ENCODE measurements at regions not wholly inside any gene's neighbourhood (a gene's known extent, or its start where the extent isn't known, plus 50 kb on each side); places are given as distances from the start of the nearest gene placed in this dataset.

DNA sequence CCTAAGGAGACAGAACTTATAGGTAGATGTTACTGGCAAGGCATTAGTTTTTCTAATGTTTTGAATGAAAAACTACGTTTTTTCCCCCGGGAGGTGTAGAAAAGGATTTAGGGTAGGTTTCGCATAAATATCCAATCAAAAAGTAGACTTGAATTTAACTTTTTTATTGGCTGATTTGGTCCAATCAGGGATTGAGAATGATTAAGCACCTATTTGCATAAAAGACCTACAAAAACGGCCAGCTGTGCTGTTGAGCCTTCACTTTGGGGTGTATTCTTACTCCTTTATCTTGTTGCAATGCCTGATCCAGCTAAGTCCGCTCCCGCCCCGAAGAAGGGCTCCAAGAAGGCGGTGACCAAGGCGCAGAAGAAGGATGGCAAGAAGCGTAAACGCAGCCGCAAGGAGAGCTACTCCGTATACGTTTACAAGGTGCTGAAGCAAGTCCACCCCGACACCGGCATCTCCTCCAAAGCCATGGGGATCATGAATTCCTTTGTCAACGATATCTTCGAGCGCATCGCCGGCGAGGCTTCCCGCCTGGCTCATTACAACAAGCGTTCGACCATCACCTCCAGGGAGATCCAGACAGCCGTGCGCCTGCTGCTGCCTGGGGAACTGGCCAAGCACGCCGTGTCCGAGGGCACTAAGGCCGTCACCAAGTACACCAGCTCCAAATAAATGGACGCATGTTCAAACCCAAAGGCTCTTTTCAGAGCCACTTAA is 113.5 kb upstream of the BTN3A2 start:
- peak; percentile 64 for ATAC-seq (ENCODE audit: insufficient read depth, low FRiP score)
- H3K9ac ChIP-seq (ENCODE audit: insufficient read depth in 1 of 2, low read length in 2 of 2) = peak overlapping the region; percentile 71 to 98

DNA sequence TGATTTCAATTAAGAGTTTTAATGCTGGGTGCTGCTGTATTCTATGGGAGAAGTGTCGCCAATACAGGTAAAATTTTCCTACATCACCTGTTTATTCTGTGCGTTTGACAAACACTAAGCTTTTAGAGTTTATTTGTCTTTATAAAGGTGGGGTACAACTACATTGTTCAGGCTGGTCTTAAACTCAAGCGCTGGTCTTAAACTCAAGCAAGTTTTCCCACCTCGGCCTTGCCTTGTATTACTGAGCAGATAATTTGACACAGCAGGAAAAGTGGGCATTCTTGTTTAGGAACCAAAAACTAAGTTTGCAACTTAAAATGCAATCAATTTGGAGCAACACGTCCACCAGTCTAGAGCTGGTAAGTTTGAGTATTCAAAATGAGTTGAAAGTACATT is 112.9 kb upstream of the BTN3A2 start:
- DNase-seq = peak in 2 of 3 donors; percentile 49 to 70
- WGBS, 2 donors = 7 to 35% methylated on average over 5 of the region's 5 CpGs

More for the DNA sequence above, 113.5 kb upstream of the BTN3A2 start:
- peak; percentile 89 to 98 (median 97) for DNase-seq
- Histone ChIP-seq H3K4me1 (ENCODE audit: control insufficient read depth in 5 of 5, insufficient read depth in 5 of 5, low read length in 5 of 5) (peaks cover 0 to 18% (median 3%) of the 10 kb centered on the region in 5 donors), H3K4me3 (peak overlapping the region; percentile 38), H3K9me3 (ENCODE audit: control insufficient read depth in 4 of 4, insufficient read depth in 3 of 4, low read length in 3 of 4) (peaks cover 0 to 6% (median 0%) of the 10 kb centered on the region in 4 donors), H3K27me3 (ENCODE audit: control insufficient read depth in 3 of 3, insufficient read depth in 3 of 3, low read length in 2 of 3) (no peaks in the 10 kb centered on the region), H3K36me3 (ENCODE audit: control insufficient read depth in 4 of 4, insufficient read depth in 4 of 4, low read length in 4 of 4) (no peaks in the 10 kb centered on the region), H3K27ac (ENCODE audit: low read depth in 1 of 2, low read length in 1 of 2) (peak overlapping the region; percentile 26 to 79)
- 0 to 2% methylated on average over 32 of the region's 32 CpGs for WGBS, 2 donors
- TF ChIP-seq, protein P1, sequence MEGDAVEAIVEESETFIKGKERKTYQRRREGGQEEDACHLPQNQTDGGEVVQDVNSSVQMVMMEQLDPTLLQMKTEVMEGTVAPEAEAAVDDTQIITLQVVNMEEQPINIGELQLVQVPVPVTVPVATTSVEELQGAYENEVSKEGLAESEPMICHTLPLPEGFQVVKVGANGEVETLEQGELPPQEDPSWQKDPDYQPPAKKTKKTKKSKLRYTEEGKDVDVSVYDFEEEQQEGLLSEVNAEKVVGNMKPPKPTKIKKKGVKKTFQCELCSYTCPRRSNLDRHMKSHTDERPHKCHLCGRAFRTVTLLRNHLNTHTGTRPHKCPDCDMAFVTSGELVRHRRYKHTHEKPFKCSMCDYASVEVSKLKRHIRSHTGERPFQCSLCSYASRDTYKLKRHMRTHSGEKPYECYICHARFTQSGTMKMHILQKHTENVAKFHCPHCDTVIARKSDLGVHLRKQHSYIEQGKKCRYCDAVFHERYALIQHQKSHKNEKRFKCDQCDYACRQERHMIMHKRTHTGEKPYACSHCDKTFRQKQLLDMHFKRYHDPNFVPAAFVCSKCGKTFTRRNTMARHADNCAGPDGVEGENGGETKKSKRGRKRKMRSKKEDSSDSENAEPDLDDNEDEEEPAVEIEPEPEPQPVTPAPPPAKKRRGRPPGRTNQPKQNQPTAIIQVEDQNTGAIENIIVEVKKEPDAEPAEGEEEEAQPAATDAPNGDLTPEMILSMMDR (IDR thresholded peaks at IDR 0.05; ENCODE audit: control extremely low read depth, extremely low read depth) = no peak

DNA sequence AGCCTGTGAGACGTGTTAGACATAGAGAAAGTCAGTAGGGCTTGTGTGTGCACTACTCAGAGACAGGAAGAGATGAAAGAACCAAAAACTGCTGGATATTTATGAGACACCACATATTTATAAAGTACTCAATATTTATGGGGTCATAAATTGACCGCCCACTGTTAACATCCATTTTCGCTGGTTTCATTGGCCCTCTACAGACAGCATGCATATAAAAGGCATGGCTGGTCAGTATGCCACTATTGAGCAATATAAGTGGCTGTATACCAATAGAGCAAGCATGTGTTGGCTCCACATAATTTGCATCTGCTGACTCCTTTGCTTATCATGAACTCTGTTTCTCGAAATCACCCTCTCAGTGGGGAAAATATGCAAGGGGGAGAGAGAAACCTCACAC is 110.3 kb upstream of the BTN3A2 start:
- H3K27ac ChIP-seq (ENCODE audit: low read depth in 1 of 2, low read length in 1 of 2) = no peak overlapping the region
- H3K9me3 ChIP-seq (ENCODE audit: control insufficient read depth in 4 of 4, insufficient read depth in 3 of 4, low read length in 3 of 4) = peaks cover 0 to 4% (median 0%) of the 10 kb centered on the region in 4 donors
- WGBS, 2 donors = 90 to 95% methylated on average over 4 of the region's 4 CpGs
- no peaks in the 10 kb centered on the region for H3K36me3 ChIP-seq (ENCODE audit: control insufficient read depth in 4 of 4, insufficient read depth in 4 of 4, low read length in 4 of 4)
- H3K27me3 ChIP-seq (ENCODE audit: control insufficient read depth in 3 of 3, insufficient read depth in 3 of 3, low read length in 2 of 3) = no peaks in the 10 kb centered on the region
- no peak for ATAC-seq (ENCODE audit: insufficient read depth, low FRiP score)
- peak in 2 of 3 donors; percentile 46 to 61 for DNase-seq
- H3K4me3 ChIP-seq = no peak overlapping the region
- TF ChIP-seq, protein P1 (IDR thresholded peaks at IDR 0.05; ENCODE audit: control extremely low read depth, extremely low read depth) = no peak
- no peak overlapping the region for H3K9ac ChIP-seq (ENCODE audit: insufficient read depth in 1 of 2, low read length in 2 of 2)
- peaks cover 0 to 18% (median 3%) of the 10 kb centered on the region in 5 donors for H3K4me1 ChIP-seq (ENCODE audit: control insufficient read depth in 5 of 5, insufficient read depth in 5 of 5, low read length in 5 of 5)

More for the DNA sequence above, 112.9 kb upstream of the BTN3A2 start:
- Histone ChIP-seq H3K27me3 (ENCODE audit: control insufficient read depth in 3 of 3, insufficient read depth in 3 of 3, low read length in 2 of 3) (no peaks in the 10 kb centered on the region), H3K4me1 (ENCODE audit: control insufficient read depth in 5 of 5, insufficient read depth in 5 of 5, low read length in 5 of 5) (peaks cover 0 to 18% (median 3%) of the 10 kb centered on the region in 5 donors), H3K36me3 (ENCODE audit: control insufficient read depth in 4 of 4, insufficient read depth in 4 of 4, low read length in 4 of 4) (no peaks in the 10 kb centered on the region), H3K4me3 (no peak overlapping the region), H3K27ac (ENCODE audit: low read depth in 1 of 2, low read length in 1 of 2) (no peak overlapping the region), H3K9ac (ENCODE audit: insufficient read depth in 1 of 2, low read length in 2 of 2) (peak overlapping the region; percentile 71 to 98), H3K9me3 (ENCODE audit: control insufficient read depth in 4 of 4, insufficient read depth in 3 of 4, low read length in 3 of 4) (peaks cover 0 to 4% (median 0%) of the 10 kb centered on the region in 4 donors)
- ATAC-seq (ENCODE audit: insufficient read depth, low FRiP score) = no peak
- TF ChIP-seq, protein P1 (IDR thresholded peaks at IDR 0.05; ENCODE audit: control extremely low read depth, extremely low read depth) = no peak
